Kidney epithelial cell (primary cell): ENCODE measurements at regions not wholly inside any gene's neighbourhood (a gene's known extent, or its start where the extent isn't known, plus 50 kb on each side); places are given as distances from the start of the nearest gene placed in this dataset.

Source experiments
- DNase-seq: peaks from one replicate; pipeline ENCODE4 v3.0.0-alpha.2; 2010; ENCODE audit warnings: low read depth
- H3K27me3 ChIP-seq: 2 replicates; pipeline ENCODE4 v1.6.0; 2011; ENCODE audit warnings: low read length; ENCODE audit not compliant: control insufficient read depth, insufficient read depth
- H3K36me3 ChIP-seq: 2 replicates; pipeline ENCODE4 v1.5.1; 2011; ENCODE audit warnings: low read length; ENCODE audit not compliant: control insufficient read depth, insufficient read depth
- H3K4me3 ChIP-seq: 2 replicates; pipeline ENCODE4 v1.5.1; 2011; ENCODE audit warnings: low read depth, mild to moderate bottlenecking, control low read depth, low read length
- CTCF ChIP-seq: IDR thresholded peaks from 2 replicates; pipeline ENCODE4 v1.5.1; 2011; ENCODE audit warnings: mild to moderate bottlenecking, moderate library complexity, low read length, control low read depth, inconsistent platforms; ENCODE audit not compliant: insufficient read depth, poor library complexity, severe bottlenecking

- TF ChIP-seq CTCF = no peak
- no peaks in the 10 kb centered on the region for H3K27me3 ChIP-seq
- no peak overlapping the region for H3K4me3 ChIP-seq
- H3K36me3 ChIP-seq = no peaks in the 10 kb centered on the region
- DNase-seq = no peak
Observed at GRCh38 chr14:55979781-55980180, 138.4 kb upstream of the PELI2 start.

- Histone ChIP-seq H3K36me3 (no peaks in the 10 kb centered on the region), H3K4me3 (no peak overlapping the region), H3K27me3 (no peaks in the 10 kb centered on the region)
- TF ChIP-seq CTCF = no peak
- DNase-seq = no peak
Observed at GRCh38 chr14:55980970-55981369, 137.2 kb upstream of the PELI2 start.

GRCh38 chr14:55986069-55986468, 132.1 kb upstream of the PELI2 start:
- no peak for DNase-seq
- Histone ChIP-seq H3K27me3 (no peaks in the 10 kb centered on the region), H3K36me3 (no peaks in the 10 kb centered on the region), H3K4me3 (no peak overlapping the region)
- TF ChIP-seq CTCF = no peak

- H3K36me3 ChIP-seq = no peaks in the 10 kb centered on the region
- no peak overlapping the region for H3K4me3 ChIP-seq
- H3K27me3 ChIP-seq = no peaks in the 10 kb centered on the region
- DNase-seq = no peak
- TF ChIP-seq CTCF = no peak
Observed at GRCh38 chr14:56000846-56001245, 117.4 kb upstream of the PELI2 start.

- Histone ChIP-seq H3K4me3 (no peak overlapping the region), H3K27me3 (no peaks in the 10 kb centered on the region), H3K36me3 (no peaks in the 10 kb centered on the region)
- no peak for TF ChIP-seq CTCF
- peak; percentile 32 for DNase-seq
Observed at GRCh38 chr14:56002342-56002741, 115.9 kb upstream of the PELI2 start.

- Histone ChIP-seq H3K27me3 (no peaks in the 10 kb centered on the region), H3K36me3 (no peaks in the 10 kb centered on the region), H3K4me3 (no peak overlapping the region)
- no peak for TF ChIP-seq CTCF
- DNase-seq = no peak
Observed at GRCh38 chr14:56002876-56003625, 115.2 kb upstream of the PELI2 start.
